Lower leg skin (tissue), 4 donors: ENCODE measurements at regions not wholly inside any gene's neighbourhood (a gene's known extent, or its start where the extent isn't known, plus 50 kb on each side); places are given as distances from the start of the nearest gene placed in this dataset.

Experiments
- DNase-seq, 2 donors: peaks; one replicate each; pipeline ENCODE4 v3.0.0-alpha.2; 2019; ENCODE audit warnings: low spot score in 2 of 2
- H3K4me3 ChIP-seq: fragments of 200-600 bp; sonication (generic); 2 replicates; pipeline ENCODE4 v1.5.1; 2017; ENCODE audit warnings: mild to moderate bottlenecking, low read depth; ENCODE audit not compliant: poor library complexity, severe bottlenecking
- CTCF ChIP-seq, 3 donors: fragments of 450-650 bp; IDR thresholded peaks; one replicate each; pipeline ENCODE4 v1.5.1; 2016; ENCODE audit warnings: antibody characterized with exemption in 3 of 3, mild to moderate bottlenecking in 3 of 3, moderate library complexity in 2 of 3
- POLR2A ChIP-seq, 2 donors: fragments of 450-650 bp; IDR thresholded peaks; one replicate each; pipeline ENCODE4 v1.6.1; 2016 to 2017; ENCODE audit warnings: antibody characterized with exemption in 2 of 2, mild to moderate bottlenecking in 1 of 2, moderate library complexity in 1 of 2
- WGBS, 2 donors: methylation state at CpG; one replicate each; pipeline ENCODE4 v1.1.5; 2018; 5-methylcytosine and 5-hydroxymethylcytosine counted together
- intact Hi-C: fragments of 100-400 bp; cut with DNase I; formaldehyde crosslinking; loops from one replicate; pipeline ENCODE4 v1.15.0; 2023; ENCODE audit warnings: low total_unique reads

- intact Hi-C loops: no loop called here
- TF ChIP-seq POLR2A (IDR thresholded peaks at IDR 0.05) (no peak), CTCF (IDR thresholded peaks at IDR 0.05) (no peak)
- DNase-seq: no peak
- WGBS, 2 donors: 76 to 94% methylated on average over 5 of the region's 5 CpGs
- no peak overlapping the region for H3K4me3 ChIP-seq
Observed at GRCh38 chr5:173735691-173736090, 119.2 kb upstream of the BOD1 start.

- DNase-seq: no peak
- intact Hi-C loops: no loop called here
- no peak overlapping the region for H3K4me3 ChIP-seq
- 63 to 72% methylated on average over 3 to 4 of the region's 4 CpGs for WGBS, 2 donors
- TF ChIP-seq POLR2A (IDR thresholded peaks at IDR 0.05) (no peak), CTCF (IDR thresholded peaks at IDR 0.05) (no peak)
Observed at GRCh38 chr5:173736374-173736773, 119.9 kb upstream of the BOD1 start.

GRCh38 chr5:173736923-173737412 lies 120.5 kb upstream of the BOD1 start:
- no peak for DNase-seq
- WGBS, 2 donors: 39 to 58% methylated on average over 8 of the region's 8 CpGs
- intact Hi-C loops: no loop called here
- no peak for TF ChIP-seq CTCF (IDR thresholded peaks at IDR 0.05)
- TF ChIP-seq POLR2A (IDR thresholded peaks at IDR 0.05): no peak
- no peak overlapping the region for H3K4me3 ChIP-seq

GRCh38 chr5:173739741-173740140 lies 123.3 kb upstream of the BOD1 start:
- WGBS, 2 donors: 58 to 75% methylated on average over 5 of the region's 5 CpGs

GRCh38 chr5:173740400-173740799 lies 124.0 kb upstream of the BOD1 start:
- intact Hi-C loops: no loop called here
- WGBS, 2 donors: 96% methylated on average over 8 to 10 of the region's 10 CpGs
- TF ChIP-seq CTCF (IDR thresholded peaks at IDR 0.05) (no peak), POLR2A (IDR thresholded peaks at IDR 0.05) (no peak)
- DNase-seq: no peak
- H3K4me3 ChIP-seq: no peak overlapping the region

More at GRCh38 chr5:173739741-173740140, 123.3 kb upstream of the BOD1 start:
- DNase-seq: no peak
- intact Hi-C loops: no loop called here
- no peak overlapping the region for H3K4me3 ChIP-seq
- TF ChIP-seq CTCF (IDR thresholded peaks at IDR 0.05) (no peak), POLR2A (IDR thresholded peaks at IDR 0.05) (no peak)

GRCh38 chr5:173741087-173741486 lies 124.6 kb upstream of the BOD1 start:
- 71 to 88% methylated on average over 8 of the region's 8 CpGs for WGBS, 2 donors
- H3K4me3 ChIP-seq: no peak overlapping the region
- intact Hi-C loops: no loop called here
- no peak for DNase-seq
- no peak for TF ChIP-seq CTCF (IDR thresholded peaks at IDR 0.05)
